GM08714 (cell line): ENCODE measurements at regions not wholly inside any gene's neighbourhood (a gene's known extent, or its start where the extent isn't known, plus 50 kb on each side); places are given as distances from the start of the nearest gene placed in this dataset.

ENCODE experiments used
- H3K4me3 ChIP-seq: fragments of 200-500 bp; sonication (Bioruptor generic); 2 replicates; pipeline ENCODE4 v1.5.1; 2014; ENCODE audit warnings: mild to moderate bottlenecking, low read length, inconsistent platforms
- ZNF274 ChIP-seq: IDR thresholded peaks from 2 replicates; pipeline ENCODE4 v1.6.1; 2012; ENCODE audit warnings: mild to moderate bottlenecking, low read depth, low read length

DNA sequence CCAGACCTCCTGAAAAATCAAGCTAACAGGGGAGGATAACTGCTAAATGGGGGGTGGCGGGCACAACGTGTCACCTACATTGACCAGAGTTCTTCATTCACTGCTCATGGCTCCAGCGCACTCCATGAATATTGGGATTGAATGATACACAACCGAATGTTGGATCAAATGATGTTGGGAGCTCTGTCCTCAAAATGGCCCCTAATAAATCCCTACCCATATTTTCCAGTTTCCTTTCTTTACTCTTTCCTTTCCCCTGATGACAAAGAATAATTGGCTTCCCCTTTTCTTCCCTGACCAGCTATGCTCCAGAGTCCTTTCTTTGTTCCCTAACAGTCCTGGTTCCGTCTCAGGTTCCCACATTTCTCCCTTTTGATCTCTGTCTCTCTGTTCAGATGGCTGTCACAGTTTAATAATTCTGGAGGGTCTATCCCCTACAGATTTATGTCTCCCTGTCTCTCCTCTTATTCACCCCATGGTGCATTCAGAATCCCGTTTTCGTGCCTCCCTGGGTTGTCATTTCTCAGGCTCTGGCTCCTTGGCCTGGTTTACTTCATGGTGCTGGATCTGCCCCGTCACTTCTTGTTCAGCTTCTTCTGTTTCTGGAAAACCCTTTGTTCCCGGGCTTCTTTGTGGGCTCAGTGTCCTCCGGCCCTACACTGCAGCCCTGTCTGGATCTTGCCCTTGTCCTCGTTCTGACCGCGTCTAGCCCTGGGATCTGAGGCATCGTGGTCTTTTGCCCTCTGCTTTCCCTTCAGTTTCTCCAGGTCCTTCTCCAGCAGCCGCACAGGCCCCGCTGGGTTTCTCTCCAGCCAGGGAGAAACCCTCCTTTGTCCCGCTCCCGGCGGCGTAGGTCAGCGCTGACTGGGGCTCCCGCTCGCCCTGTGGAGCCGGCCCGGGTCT, 78.3 kb downstream of the NDUFS5 start:
- TF ChIP-seq ZNF274: no peak
- H3K4me3 ChIP-seq: peak overlapping the region; percentile 83; the same call in 1 of the 2 replicates

DNA sequence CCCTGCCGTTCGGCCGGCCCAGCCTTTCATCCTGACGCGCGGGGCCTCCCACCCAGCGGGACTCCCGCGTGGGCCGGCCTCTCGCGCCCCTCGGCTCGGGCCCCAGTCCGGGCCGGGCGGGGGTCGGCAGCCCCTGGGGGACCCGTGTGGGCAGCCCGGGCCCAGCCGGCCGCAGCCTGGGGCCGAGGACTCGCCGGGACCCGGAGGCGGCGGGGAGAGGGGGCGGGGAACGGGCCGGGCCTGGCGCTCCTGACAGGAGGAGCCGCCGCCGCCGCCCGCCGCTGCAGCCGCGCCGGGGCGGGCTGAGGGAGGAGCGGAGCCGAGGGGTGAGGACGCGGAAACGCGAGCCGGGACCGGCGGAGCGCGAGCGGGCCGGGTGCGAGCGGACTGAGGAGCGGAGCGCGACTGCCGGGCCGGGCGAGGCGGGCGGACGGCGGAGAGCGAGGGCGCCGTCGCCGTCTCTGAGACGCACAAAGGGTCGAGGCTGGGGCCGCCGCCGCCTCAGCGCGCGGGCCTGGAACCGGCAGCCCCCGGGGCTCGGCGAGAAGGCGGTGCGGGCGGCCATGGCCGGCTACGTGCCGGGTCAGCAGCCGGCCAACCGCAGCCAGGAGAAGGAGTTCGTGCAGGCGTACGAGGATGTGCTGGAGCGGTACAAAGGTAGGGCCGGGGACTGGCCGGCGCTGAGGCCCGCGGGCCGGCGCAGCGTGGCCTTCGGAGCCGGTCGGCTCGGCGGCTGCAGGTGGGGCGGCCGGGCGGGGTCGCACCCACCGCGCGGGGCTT, 79.1 kb downstream of the NDUFS5 start:
- TF ChIP-seq ZNF274: no peak
- peak overlapping the region; percentile 83 for H3K4me3 ChIP-seq

DNA sequence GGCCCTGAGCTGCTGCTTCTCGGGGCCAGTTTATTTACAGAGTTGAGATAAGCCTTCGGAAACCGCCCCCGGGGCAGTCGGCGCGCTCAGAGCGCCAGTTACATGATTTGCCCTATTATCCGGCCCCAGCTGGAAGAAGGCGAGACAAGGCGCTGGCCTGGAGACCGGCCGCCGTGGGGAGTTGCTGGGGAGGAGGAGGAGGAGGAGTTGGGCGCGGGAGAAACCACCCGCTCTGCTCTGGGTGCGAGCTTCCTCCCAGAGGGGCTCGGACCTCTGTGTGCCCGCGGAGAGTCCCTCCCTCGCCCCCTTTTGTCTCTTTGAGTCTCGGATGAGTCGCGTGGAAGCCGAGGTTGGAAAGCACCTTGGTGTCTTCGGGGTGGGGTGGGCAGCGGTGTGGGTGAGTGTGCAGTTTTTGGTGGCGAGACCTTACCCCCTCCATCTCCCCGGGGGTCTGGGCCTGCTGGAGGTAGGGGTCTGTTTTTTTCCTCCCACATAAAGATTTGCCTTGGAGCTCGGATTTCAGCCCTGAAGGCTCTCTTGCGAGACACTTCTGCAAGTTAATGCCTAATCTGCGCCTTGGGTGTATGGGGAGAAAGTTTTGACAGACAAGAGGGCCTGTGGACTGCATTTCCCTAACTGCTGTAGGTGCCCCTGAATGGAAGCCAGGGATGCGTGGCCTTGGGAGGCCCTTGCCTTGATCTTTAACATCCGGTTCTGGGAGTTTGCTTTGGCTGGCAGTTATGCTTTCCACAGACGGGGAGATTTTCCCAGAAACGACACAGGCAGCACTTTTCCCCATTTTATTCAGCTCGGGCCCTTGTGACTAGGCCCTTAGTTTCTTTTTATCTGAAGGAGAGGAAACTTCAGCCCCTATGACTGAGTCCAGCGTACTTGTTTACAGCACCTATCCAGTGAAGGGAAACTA, 80.0 kb downstream of the NDUFS5 start:
- TF ChIP-seq ZNF274: no peak
- H3K4me3 ChIP-seq: peak overlapping the region; percentile 83

DNA sequence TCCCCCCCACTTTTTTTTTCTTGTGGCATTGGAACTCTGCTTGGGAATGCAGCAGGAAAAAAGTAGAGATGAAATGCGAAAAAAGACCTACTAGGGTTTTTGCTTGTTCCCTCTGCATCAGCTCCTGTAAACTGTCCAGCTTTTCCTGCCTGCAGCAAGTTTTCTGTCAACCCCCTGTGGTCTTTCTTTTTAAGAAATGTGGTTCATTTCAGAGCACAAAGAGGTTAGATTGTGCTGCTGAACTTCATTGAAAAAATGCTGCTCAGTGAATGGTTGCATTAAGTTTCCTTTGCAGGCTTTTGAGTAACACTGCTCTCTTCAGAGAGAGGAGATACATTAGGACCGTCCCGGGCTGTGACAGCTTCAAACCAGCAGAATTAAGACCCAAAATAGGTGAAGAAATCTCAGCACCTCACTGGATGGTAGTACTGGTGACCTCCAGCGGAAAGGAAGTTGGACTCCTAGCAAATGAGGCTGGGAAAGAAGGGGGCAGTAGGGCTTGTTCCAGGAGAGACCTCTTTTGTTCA, 80.7 kb downstream of the NDUFS5 start:
- peak overlapping the region; percentile 83 for H3K4me3 ChIP-seq
- no peak for TF ChIP-seq ZNF274

DNA sequence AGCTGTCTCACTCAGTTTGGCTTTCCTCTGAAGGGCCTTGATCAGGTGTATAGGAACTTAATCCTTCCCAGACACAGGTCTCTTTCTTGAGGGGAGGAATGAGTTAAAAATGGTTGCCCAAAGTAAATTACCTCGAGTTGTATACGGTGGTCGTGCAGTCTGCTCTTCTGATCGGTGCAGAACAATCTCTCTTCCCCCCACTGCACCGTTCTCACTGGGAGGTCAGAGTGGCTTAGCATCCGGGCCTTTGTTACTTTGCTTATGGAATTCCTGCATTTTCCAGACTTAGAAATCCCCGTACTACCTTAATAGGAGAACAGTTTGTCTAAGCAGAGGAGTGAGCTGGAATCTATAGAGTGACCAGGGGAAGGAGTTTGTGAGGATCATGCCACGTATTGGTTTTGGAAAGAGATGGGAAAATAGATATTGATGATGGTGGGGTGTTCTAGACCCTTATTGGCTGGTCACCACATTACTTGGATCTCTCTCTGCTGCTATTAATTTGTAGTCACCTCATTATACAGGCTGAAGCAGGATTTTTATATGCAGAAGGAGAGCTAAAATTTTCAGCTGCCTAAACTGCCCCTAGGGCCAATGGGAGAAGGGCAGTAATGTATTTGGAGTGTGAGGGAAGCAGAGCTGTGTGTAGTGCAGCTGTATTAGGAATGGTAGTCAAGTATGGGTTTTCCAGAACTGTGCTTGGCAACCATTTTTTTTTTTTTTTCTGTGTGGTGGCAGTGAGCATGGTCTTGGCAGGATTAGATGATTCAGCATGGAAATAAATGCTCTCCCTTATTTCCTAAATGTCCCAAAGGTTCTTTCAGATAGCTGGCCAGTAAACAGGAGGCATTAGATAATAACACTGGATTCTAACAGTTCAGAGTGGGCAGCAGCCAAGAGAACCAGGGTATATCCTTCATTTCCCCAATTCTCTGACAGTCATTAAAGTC, 81.5 kb downstream of the NDUFS5 start:
- H3K4me3 ChIP-seq: peak overlapping the region; percentile 83
- TF ChIP-seq ZNF274: no peak

DNA sequence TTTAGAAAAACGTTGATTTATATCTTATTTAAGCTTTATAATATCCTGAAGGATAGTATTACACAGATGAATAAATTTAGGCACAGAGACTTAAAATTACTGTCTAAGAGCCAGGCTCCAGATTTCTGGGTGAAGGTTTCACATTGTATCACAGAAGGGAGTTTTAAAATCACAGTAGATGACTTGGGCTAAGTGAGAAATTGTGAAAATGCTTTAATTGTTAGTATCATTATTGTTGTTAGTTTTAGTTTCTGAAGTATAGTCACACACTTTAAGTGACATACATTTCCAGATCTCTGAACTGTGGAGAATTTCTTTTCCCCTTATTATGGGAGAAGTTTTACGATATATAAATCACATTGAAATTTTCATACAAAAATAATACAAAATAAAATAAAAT, 83.5 kb downstream of the NDUFS5 start:
- no peak overlapping the region for H3K4me3 ChIP-seq
- TF ChIP-seq ZNF274: no peak

DNA sequence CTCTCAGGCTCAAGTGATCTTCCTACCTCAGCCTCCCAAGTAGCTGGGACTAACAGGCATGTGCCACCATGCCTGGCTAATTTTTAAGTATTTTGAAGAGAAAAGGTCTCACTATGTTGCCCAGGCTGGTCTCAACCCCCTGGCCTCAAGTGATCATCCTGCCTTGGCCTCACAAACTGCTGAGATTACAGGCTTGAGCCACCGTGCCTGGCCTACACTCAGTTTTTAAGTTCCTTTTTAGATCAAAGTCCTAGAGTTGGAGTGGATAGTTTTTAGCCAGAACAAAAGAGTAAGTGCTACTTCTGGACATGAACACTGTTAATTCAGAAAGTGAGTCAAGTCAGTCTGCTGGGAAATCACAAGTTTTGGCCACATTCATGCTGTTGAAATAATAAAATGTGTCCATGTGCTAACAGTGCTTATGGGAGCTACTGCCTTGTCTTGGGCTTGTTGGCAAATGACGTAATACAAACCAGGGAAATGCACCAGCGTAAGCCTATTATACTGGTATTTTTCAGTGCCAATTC, 84.2 kb downstream of the NDUFS5 start:
- no peak for TF ChIP-seq ZNF274
- H3K4me3 ChIP-seq: no peak overlapping the region

DNA sequence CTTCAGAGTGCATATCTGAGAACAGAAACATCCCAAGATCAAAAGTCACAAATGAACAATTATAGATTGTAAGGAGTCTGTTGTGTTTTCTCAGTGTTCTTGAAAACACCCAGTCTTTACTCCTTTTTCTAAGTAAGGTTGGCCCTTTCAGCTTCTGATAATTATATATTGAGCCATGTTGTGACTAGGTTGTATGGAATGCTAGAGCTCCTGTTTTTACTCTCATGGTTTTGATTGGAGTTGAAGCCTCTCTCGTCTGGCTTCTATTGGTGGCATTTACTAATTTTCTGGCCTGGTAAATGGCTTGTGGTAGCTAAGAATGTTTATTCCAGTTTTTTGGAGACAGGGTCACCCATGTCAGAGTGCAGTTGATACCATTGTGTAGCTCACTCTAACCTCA, 84.7 kb downstream of the NDUFS5 start:
- H3K4me3 ChIP-seq: no peak overlapping the region
- TF ChIP-seq ZNF274: no peak

DNA sequence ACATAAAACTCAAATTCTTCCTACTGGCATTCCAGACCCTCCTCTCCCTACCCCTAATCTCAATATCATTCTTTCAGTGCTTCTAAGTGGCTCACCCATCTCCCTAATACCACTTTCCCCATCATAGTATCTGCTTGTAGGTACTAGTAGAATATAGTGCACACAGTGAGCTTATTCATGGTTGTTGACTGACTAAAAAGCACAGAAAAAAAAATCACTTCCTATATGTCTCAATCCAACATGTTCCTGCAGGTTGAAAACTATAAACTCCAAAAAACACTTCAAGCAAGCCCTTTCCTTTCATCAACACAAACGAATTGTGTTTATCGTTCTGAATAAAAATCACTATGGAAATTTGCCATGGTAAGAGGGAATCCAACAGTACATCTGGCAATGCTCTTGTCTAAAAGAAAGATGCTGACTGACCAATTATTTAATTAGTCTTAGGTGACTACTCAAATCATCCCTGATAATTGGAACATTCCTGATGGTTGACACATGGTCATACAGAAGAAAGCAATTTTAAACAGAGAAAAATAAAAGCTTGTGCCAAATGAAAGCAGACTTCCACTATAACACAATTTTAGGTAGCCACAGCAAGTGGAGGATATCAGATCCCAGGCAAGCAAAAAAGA, 87.1 kb downstream of the NDUFS5 start:
- no peak for TF ChIP-seq ZNF274
- no peak overlapping the region for H3K4me3 ChIP-seq

DNA sequence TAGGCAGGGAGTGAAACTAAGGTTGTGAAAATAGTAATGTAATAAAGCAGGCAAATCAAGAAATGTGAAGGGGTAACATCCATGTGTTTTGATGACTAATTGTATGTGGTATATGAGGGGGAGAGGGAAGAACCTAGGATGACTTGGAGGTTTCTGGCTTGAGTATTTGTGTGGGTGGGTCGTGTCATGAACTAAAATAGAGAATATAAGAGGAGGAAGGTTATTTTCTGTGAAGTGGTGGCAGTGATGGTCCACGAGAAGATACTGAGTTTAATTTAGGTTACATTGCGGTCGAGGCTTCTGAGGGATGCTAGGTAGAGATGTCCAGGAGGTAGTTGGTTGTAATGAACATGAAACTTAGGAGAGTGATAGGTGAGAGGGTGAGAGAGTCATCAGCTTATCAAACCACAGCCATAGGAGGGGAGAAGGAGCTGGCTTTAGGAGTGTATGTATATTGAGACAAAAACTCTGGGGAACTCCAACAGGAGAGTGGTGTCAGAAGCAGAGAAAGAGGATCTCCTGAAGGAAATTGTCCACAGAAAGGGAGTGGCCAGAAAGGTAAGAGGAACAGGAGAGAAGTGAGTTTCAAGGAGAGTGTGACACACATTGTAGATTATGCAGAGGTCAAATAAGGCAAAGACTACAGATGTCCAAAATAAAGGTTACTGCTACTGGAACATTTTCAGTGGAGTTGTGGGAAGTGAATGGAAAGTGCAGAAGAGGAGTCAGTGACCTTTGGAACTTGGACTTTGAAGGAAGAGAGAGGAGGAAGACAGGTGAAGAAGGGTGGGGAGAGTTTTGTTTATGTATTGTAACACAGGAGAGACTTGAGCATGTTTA, 89.0 kb upstream of the MACF1 start:
- no peak overlapping the region for H3K4me3 ChIP-seq
- no peak for TF ChIP-seq ZNF274

DNA sequence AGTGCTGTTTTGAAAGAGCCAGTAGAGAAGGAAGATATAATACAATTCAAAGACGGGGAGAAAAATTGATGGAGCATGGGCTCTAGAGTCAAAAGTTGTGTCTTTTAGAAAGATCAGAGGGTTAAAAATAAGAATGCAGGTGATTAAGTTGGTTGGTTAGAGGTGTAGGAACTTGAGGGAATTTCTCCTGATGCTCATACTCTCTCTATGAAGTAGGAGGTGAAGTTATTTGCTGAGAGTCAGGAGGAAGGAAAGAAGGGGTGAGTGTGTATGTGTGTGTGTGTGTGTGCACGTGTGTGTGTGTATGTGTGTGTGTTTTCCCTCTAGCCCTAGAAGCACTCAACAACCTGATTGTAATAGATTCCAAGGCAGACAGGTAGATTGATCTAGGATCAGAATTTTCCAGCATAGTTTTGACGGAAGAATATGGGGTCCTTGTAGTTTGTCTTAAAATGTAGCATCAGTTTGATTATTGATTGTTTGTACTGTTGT, 88.3 kb upstream of the MACF1 start:
- no peak overlapping the region for H3K4me3 ChIP-seq
- TF ChIP-seq ZNF274: no peak
